ENCODE measurements at regions not wholly inside any gene's neighbourhood (a gene's known extent, or its start where the extent isn't known, plus 50 kb on each side); places are given as distances from the start of the nearest gene placed in this dataset.

GRCh38 chrX:45381366-45381765 lies 180.7 kb upstream of the DIPK2B start:
- H3K27ac ChIP-seq (ENCODE audit: insufficient read length, low read depth, low read length), result no peak overlapping the region
- H4K8ac ChIP-seq (replicated peaks; ENCODE audit: insufficient read length, low read depth, low read length), result no peak overlapping the region
- no peak overlapping the region for H3T11ph ChIP-seq (ENCODE audit: low read length)
- no peak overlapping the region for H3K9ac ChIP-seq (ENCODE audit: extremely low read depth, insufficient read length, low read length)
- no peak overlapping the region for H4K91ac ChIP-seq (ENCODE audit: insufficient read length, low read depth, low read length)
- H2BK5ac ChIP-seq (ENCODE audit: insufficient read length, low read length), result no peak overlapping the region
- H2BK120ac ChIP-seq (ENCODE audit: low read depth, low read length, poor library complexity, severe bottlenecking), result no peak overlapping the region
- H2AFZ ChIP-seq (ENCODE audit: low read length), result no peak overlapping the region
- H3K36me3 Mint-ChIP-seq (ENCODE audit: insufficient read depth in 1 of 3, low read depth in 3 of 3), result peaks cover 0 to 14% (median 2%) of the 10 kb centered on the region in 3 experiments; a peak in 6 of 7 replicates
- no peak overlapping the region for H2AK5ac ChIP-seq (ENCODE audit: insufficient read length, low read length)
- H3K27me3 ChIP-seq (ENCODE audit: insufficient read depth, low read length), result no peaks in the 10 kb centered on the region
- no peaks in the 10 kb centered on the region for H3K4me1 ChIP-seq (ENCODE audit: insufficient read depth, low read length)
- H3K9me3 Mint-ChIP-seq, result peaks cover 71 to 74% of the 10 kb centered on the region in 2 experiments
- no peak overlapping the region for H3K18ac ChIP-seq (ENCODE audit: insufficient read length, low read depth, low read length)
- TF ChIP-seq, protein P1, sequence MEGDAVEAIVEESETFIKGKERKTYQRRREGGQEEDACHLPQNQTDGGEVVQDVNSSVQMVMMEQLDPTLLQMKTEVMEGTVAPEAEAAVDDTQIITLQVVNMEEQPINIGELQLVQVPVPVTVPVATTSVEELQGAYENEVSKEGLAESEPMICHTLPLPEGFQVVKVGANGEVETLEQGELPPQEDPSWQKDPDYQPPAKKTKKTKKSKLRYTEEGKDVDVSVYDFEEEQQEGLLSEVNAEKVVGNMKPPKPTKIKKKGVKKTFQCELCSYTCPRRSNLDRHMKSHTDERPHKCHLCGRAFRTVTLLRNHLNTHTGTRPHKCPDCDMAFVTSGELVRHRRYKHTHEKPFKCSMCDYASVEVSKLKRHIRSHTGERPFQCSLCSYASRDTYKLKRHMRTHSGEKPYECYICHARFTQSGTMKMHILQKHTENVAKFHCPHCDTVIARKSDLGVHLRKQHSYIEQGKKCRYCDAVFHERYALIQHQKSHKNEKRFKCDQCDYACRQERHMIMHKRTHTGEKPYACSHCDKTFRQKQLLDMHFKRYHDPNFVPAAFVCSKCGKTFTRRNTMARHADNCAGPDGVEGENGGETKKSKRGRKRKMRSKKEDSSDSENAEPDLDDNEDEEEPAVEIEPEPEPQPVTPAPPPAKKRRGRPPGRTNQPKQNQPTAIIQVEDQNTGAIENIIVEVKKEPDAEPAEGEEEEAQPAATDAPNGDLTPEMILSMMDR (conservative IDR thresholded peaks at IDR 0.05), result no peak
- WGBS (ENCODE audit: extremely low coverage, insufficient read length, low lambda C conversion rate), result no CpG with 5 or more reads among the region's 24 CpGs
- H4K20me1 ChIP-seq (ENCODE audit: control insufficient read depth, insufficient read depth, insufficient read length), result no peaks in the 10 kb centered on the region
- H3K4me2 ChIP-seq (ENCODE audit: insufficient read depth, insufficient read length, low read length), result no peak overlapping the region
- no peak overlapping the region for H3K56ac ChIP-seq (ENCODE audit: insufficient read length, low read depth, low read length)
- no peaks in the 10 kb centered on the region for H3K79me2 ChIP-seq (ENCODE audit: insufficient read depth, low read length)
- H3K27ac Mint-ChIP-seq, result no peak overlapping the region
- H2BK15ac ChIP-seq (ENCODE audit: low read depth, low read length), result no peak overlapping the region
- no peak overlapping the region for H2BK20ac ChIP-seq (ENCODE audit: low read depth, low read length, poor library complexity, severe bottlenecking)
- no peaks in the 10 kb centered on the region for H3K27me3 Mint-ChIP-seq (ENCODE audit: low read depth)
- H3K23me2 ChIP-seq (ENCODE audit: insufficient read length, low read depth, low read length, poor library complexity, severe bottlenecking), result no peaks in the 10 kb centered on the region
- H3K23ac ChIP-seq (ENCODE audit: insufficient read length, low read depth, low read length), result no peak overlapping the region
- no peak for DNase-seq
- no peaks in the 10 kb centered on the region for H3K9me3 ChIP-seq (ENCODE audit: control insufficient read depth, low read depth, low read length)
- no peak overlapping the region for H3K4me3 Mint-ChIP-seq
- no peak overlapping the region for H3K4ac ChIP-seq (ENCODE audit: low read depth, low read length)
- no peak overlapping the region for H2BK12ac ChIP-seq (ENCODE audit: insufficient read length, low read depth, low read length)
- no peak overlapping the region for H4K5ac ChIP-seq (ENCODE audit: insufficient read length, low read depth, low read length)
- no peaks in the 10 kb centered on the region for H3K4me1 Mint-ChIP-seq
- no peaks in the 10 kb centered on the region for H3K79me1 ChIP-seq (ENCODE audit: insufficient read depth, low read depth, low read length, poor library complexity, severe bottlenecking)
- H3K14ac ChIP-seq (ENCODE audit: insufficient read depth, low read length), result no peak overlapping the region
